CD4-positive, alpha-beta T cell treated with Interleukin-10 for 1 hour (primary cell): ENCODE measurements at regions not wholly inside any gene's neighbourhood (a gene's known extent, or its start where the extent isn't known, plus 50 kb on each side); places are given as distances from the start of the nearest gene placed in this dataset.

Experiments
- DNase-seq: peaks from one replicate; pipeline ENCODE4 v3.0.0-alpha.2; 2020

GRCh38 chr10:35910234-35910633 lies 268.1 kb upstream of the FZD8 start:
- DNase-seq: no peak

- no peak for DNase-seq
Measured at GRCh38 chr10:35909121-35909720, 267.1 kb upstream of the FZD8 start.

GRCh38 chr10:35908451-35908850 lies 266.4 kb upstream of the FZD8 start:
- no peak for DNase-seq

- no peak for DNase-seq
Measured at GRCh38 chr10:35907548-35907947, 265.5 kb upstream of the FZD8 start.

GRCh38 chr10:35906155-35906554 lies 264.1 kb upstream of the FZD8 start:
- DNase-seq: no peak

- DNase-seq: no peak
Measured at GRCh38 chr10:35903021-35903420, 260.9 kb upstream of the FZD8 start.

GRCh38 chr10:35898716-35899440 lies 256.8 kb upstream of the FZD8 start:
- DNase-seq: no peak

- DNase-seq: no peak
Measured at GRCh38 chr10:35896001-35896400, 253.9 kb upstream of the FZD8 start.

GRCh38 chr10:35895331-35895730 lies 253.2 kb upstream of the FZD8 start:
- no peak for DNase-seq

- DNase-seq: no peak
Measured at GRCh38 chr10:35892526-35892925, 250.4 kb upstream of the FZD8 start.

GRCh38 chr10:35890676-35891495 lies 248.8 kb upstream of the FZD8 start:
- DNase-seq: no peak

- no peak for DNase-seq
Measured at GRCh38 chr10:35889971-35890675, 248.0 kb upstream of the FZD8 start.

GRCh38 chr10:35889226-35889625 lies 247.1 kb upstream of the FZD8 start:
- no peak for DNase-seq

- no peak for DNase-seq
Measured at GRCh38 chr10:35888400-35888799, 246.3 kb upstream of the FZD8 start.

GRCh38 chr10:35887685-35888084 lies 245.6 kb upstream of the FZD8 start:
- no peak for DNase-seq

GRCh38 chr10:35885076-35885475 lies 243.0 kb upstream of the FZD8 start:
- no peak for DNase-seq

- no peak for DNase-seq
Measured at GRCh38 chr10:35884657-35885071, 242.6 kb upstream of the FZD8 start.

- no peak for DNase-seq
Measured at GRCh38 chr10:35882422-35883150, 240.5 kb upstream of the FZD8 start.

- no peak for DNase-seq
Measured at GRCh38 chr10:35881320-35881719, 239.2 kb upstream of the FZD8 start.

- no peak for DNase-seq
Measured at GRCh38 chr10:35876248-35876647, 234.2 kb upstream of the FZD8 start.

- no peak for DNase-seq
Measured at GRCh38 chr10:35875016-35875676, 233.1 kb upstream of the FZD8 start.
